GM19351 (cell line): ENCODE measurements at regions not wholly inside any gene's neighbourhood (a gene's known extent, or its start where the extent isn't known, plus 50 kb on each side); places are given as distances from the start of the nearest gene placed in this dataset.

Experiments
- ATAC-seq: cut with Tn5 transposase; IDR thresholded peaks from one replicate; pipeline ENCODE4 v1.9.1; 2021; ENCODE audit warnings: mild to moderate bottlenecking, moderate library complexity; ENCODE audit not compliant: unreplicated experiment

GRCh38 chr3:124463234-124463633 lies 267.0 kb upstream of the UMPS start:
- ATAC-seq: no peak

- ATAC-seq: no peak
Observed at GRCh38 chr3:124467980-124468902, 262.0 kb upstream of the UMPS start.

GRCh38 chr3:124469555-124469954 lies 260.7 kb upstream of the UMPS start:
- no peak for ATAC-seq

- ATAC-seq: no peak
Observed at GRCh38 chr3:124478830-124479229, 251.4 kb upstream of the UMPS start.

- no peak for ATAC-seq
Observed at GRCh38 chr3:124483915-124484470, 246.3 kb upstream of the UMPS start.

- no peak for ATAC-seq
Observed at GRCh38 chr3:124486324-124486723, 243.9 kb upstream of the UMPS start.

GRCh38 chr3:124489506-124489905 lies 240.7 kb upstream of the UMPS start:
- ATAC-seq: no peak

GRCh38 chr3:124491098-124491497 lies 239.2 kb upstream of the UMPS start:
- no peak for ATAC-seq

- ATAC-seq: no peak
Observed at GRCh38 chr3:124491875-124492274, 238.4 kb upstream of the UMPS start.

GRCh38 chr3:124492824-124493223 lies 237.4 kb upstream of the UMPS start:
- no peak for ATAC-seq

GRCh38 chr3:124496061-124496460 lies 234.2 kb upstream of the UMPS start:
- no peak for ATAC-seq

GRCh38 chr3:124497487-124497886 lies 232.8 kb upstream of the UMPS start:
- ATAC-seq: no peak

GRCh38 chr3:124498891-124499290 lies 231.4 kb upstream of the UMPS start:
- no peak for ATAC-seq

- ATAC-seq: no peak
Observed at GRCh38 chr3:124504332-124505059, 225.8 kb upstream of the UMPS start.

- ATAC-seq: no peak
Observed at GRCh38 chr3:124509884-124510283, 220.4 kb upstream of the UMPS start.

GRCh38 chr3:124510290-124510689 lies 220.0 kb upstream of the UMPS start:
- no peak for ATAC-seq

GRCh38 chr3:124512881-124513609 lies 217.2 kb upstream of the UMPS start:
- ATAC-seq: no peak

GRCh38 chr3:124513610-124513997 lies 216.6 kb upstream of the UMPS start:
- ATAC-seq: no peak

GRCh38 chr3:124514683-124515082 lies 215.6 kb upstream of the UMPS start:
- no peak for ATAC-seq

GRCh38 chr3:124516333-124516732 lies 213.9 kb upstream of the UMPS start:
- ATAC-seq: no peak

GRCh38 chr3:124517306-124517705 lies 212.9 kb upstream of the UMPS start:
- ATAC-seq: no peak
